ENCODE measurements at regions not wholly inside any gene's neighbourhood (a gene's known extent, or its start where the extent isn't known, plus 50 kb on each side); places are given as distances from the start of the nearest gene placed in this dataset.

GRCh38 chr4:133275246-133275645, 126.2 kb downstream of the PCDH10 start:
- Mint-ChIP-seq H3K4me1 (ENCODE audit: low read depth, unreplicated experiment) (no peaks in the 10 kb centered on the region), H3K4me3 (ENCODE audit: unreplicated experiment) (no peak overlapping the region), H3K27me3 (ENCODE audit: low read depth, unreplicated experiment) (no peaks in the 10 kb centered on the region), H3K36me3 (ENCODE audit: low read depth, unreplicated experiment) (no peaks in the 10 kb centered on the region), H3K9me3 (ENCODE audit: unreplicated experiment) (peaks cover 2% of the 10 kb centered on the region), H3K27ac (ENCODE audit: unreplicated experiment) (no peak overlapping the region)
- H3K4me1 ChIP-seq (ENCODE audit: insufficient read depth, low read length): no peaks in the 10 kb centered on the region
- no peak for DNase-seq (ENCODE audit: low read depth)
- no peak overlapping the region for H3K9ac ChIP-seq (ENCODE audit: low read length)
- H3K36me3 ChIP-seq (ENCODE audit: insufficient read depth, low read length): no peaks in the 10 kb centered on the region
- no peak for FAIRE-seq
- H3K27ac ChIP-seq (ENCODE audit: low read depth, low read length): no peak overlapping the region
- no peak overlapping the region for H2AFZ ChIP-seq (ENCODE audit: low read depth, low read length)
- H3K27me3 ChIP-seq (ENCODE audit: insufficient read depth, low read length): no peaks in the 10 kb centered on the region
- no peak overlapping the region for H3K4me2 ChIP-seq (ENCODE audit: low read length)
- no peak overlapping the region for H3K4me3 ChIP-seq (ENCODE audit: insufficient read depth, low read depth, low read length)
- TF ChIP-seq EZH2 (IDR thresholded peaks at IDR 0.05; ENCODE audit: insufficient read depth, low read length): no peak
- no peak for TF ChIP-seq CTCF (IDR thresholded peaks at IDR 0.05; ENCODE audit: insufficient read depth, low read depth, low read length)
- H4K20me1 ChIP-seq (ENCODE audit: insufficient read depth, low read length): no peaks in the 10 kb centered on the region
- no peaks in the 10 kb centered on the region for H3K79me2 ChIP-seq (ENCODE audit: insufficient read depth, low read length)
- no peaks in the 10 kb centered on the region for H3K9me3 ChIP-seq (ENCODE audit: insufficient read depth, low read depth, low read length)

- no peaks in the 10 kb centered on the region for H3K36me3 Mint-ChIP-seq (ENCODE audit: low read depth, unreplicated experiment)
- TF ChIP-seq EZH2 (IDR thresholded peaks at IDR 0.05; ENCODE audit: insufficient read depth, low read length) (no peak), CTCF (IDR thresholded peaks at IDR 0.05; ENCODE audit: insufficient read depth, low read depth, low read length) (no peak)
- Histone ChIP-seq H3K4me2 (ENCODE audit: low read length) (no peak overlapping the region), H3K9me3 (ENCODE audit: insufficient read depth, low read depth, low read length) (no peaks in the 10 kb centered on the region), H2AFZ (ENCODE audit: low read depth, low read length) (no peak overlapping the region), H3K27me3 (ENCODE audit: insufficient read depth, low read length) (no peaks in the 10 kb centered on the region), H3K36me3 (ENCODE audit: insufficient read depth, low read length) (no peaks in the 10 kb centered on the region), H3K9ac (ENCODE audit: low read length) (no peak overlapping the region), H3K79me2 (ENCODE audit: insufficient read depth, low read length) (no peaks in the 10 kb centered on the region), H3K4me3 (ENCODE audit: insufficient read depth, low read depth, low read length) (no peak overlapping the region), H3K27ac (ENCODE audit: low read depth, low read length) (no peak overlapping the region), H4K20me1 (ENCODE audit: insufficient read depth, low read length) (no peaks in the 10 kb centered on the region), H3K4me1 (ENCODE audit: insufficient read depth, low read length) (no peaks in the 10 kb centered on the region)
- FAIRE-seq (no peak), DNase-seq (ENCODE audit: low read depth) (no peak)
- H3K27me3 Mint-ChIP-seq (ENCODE audit: low read depth, unreplicated experiment): no peaks in the 10 kb centered on the region
- H3K4me1 Mint-ChIP-seq (ENCODE audit: low read depth, unreplicated experiment): no peaks in the 10 kb centered on the region
- H3K27ac Mint-ChIP-seq (ENCODE audit: unreplicated experiment): no peak overlapping the region
- no peak overlapping the region for H3K4me3 Mint-ChIP-seq (ENCODE audit: unreplicated experiment)
- peaks cover 2% of the 10 kb centered on the region for H3K9me3 Mint-ChIP-seq (ENCODE audit: unreplicated experiment)
These were observed 124.3 kb downstream of the PCDH10 start for GRCh38 chr4:133273401-133273800.

- H3K9me3 ChIP-seq (ENCODE audit: insufficient read depth, low read depth, low read length): no peaks in the 10 kb centered on the region
- no peaks in the 10 kb centered on the region for H4K20me1 ChIP-seq (ENCODE audit: insufficient read depth, low read length)
- Mint-ChIP-seq H3K27ac (ENCODE audit: unreplicated experiment) (no peak overlapping the region), H3K4me3 (ENCODE audit: unreplicated experiment) (no peak overlapping the region), H3K36me3 (ENCODE audit: low read depth, unreplicated experiment) (no peaks in the 10 kb centered on the region), H3K27me3 (ENCODE audit: low read depth, unreplicated experiment) (no peaks in the 10 kb centered on the region), H3K4me1 (ENCODE audit: low read depth, unreplicated experiment) (no peaks in the 10 kb centered on the region), H3K9me3 (ENCODE audit: unreplicated experiment) (no peaks in the 10 kb centered on the region)
- H3K79me2 ChIP-seq (ENCODE audit: insufficient read depth, low read length): no peaks in the 10 kb centered on the region
- no peak for FAIRE-seq
- H2AFZ ChIP-seq (ENCODE audit: low read depth, low read length): no peak overlapping the region
- no peak overlapping the region for H3K4me2 ChIP-seq (ENCODE audit: low read length)
- TF ChIP-seq CTCF (IDR thresholded peaks at IDR 0.05; ENCODE audit: insufficient read depth, low read depth, low read length): no peak
- TF ChIP-seq EZH2 (IDR thresholded peaks at IDR 0.05; ENCODE audit: insufficient read depth, low read length): no peak
- H3K36me3 ChIP-seq (ENCODE audit: insufficient read depth, low read length): no peaks in the 10 kb centered on the region
- no peak overlapping the region for H3K4me3 ChIP-seq (ENCODE audit: insufficient read depth, low read depth, low read length)
- no peaks in the 10 kb centered on the region for H3K27me3 ChIP-seq (ENCODE audit: insufficient read depth, low read length)
- H3K4me1 ChIP-seq (ENCODE audit: insufficient read depth, low read length): no peaks in the 10 kb centered on the region
- no peak for DNase-seq (ENCODE audit: low read depth)
- no peak overlapping the region for H3K27ac ChIP-seq (ENCODE audit: low read depth, low read length)
- no peak overlapping the region for H3K9ac ChIP-seq (ENCODE audit: low read length)
These were observed 121.0 kb downstream of the PCDH10 start for GRCh38 chr4:133270021-133270570.
